Astrocyte (in vitro differentiated cells and primary cell): ENCODE measurements at regions not wholly inside any gene's neighbourhood (a gene's known extent, or its start where the extent isn't known, plus 50 kb on each side); places are given as distances from the start of the nearest gene placed in this dataset.

Experiments used
- DNase-seq: peaks from one replicate; pipeline ENCODE4 v3.0.0-alpha.2; 2010; ENCODE audit warnings: low read depth
- FAIRE-seq: peaks from 2 replicates; lab custom pipeline; 2011; peaks lifted over from hg19 to GRCh38; lab: Jason Lieb, UNC
- H2AFZ ChIP-seq: 2 replicates; pipeline ENCODE4 v1.6.0; 2012; ENCODE audit warnings: low read depth, low read length, inconsistent platforms
- H3K27ac ChIP-seq: 2 replicates; pipeline ENCODE4 v1.5.1; 2011; ENCODE audit warnings: low read depth, low read length, inconsistent platforms
- H3K27me3 ChIP-seq: 2 replicates; pipeline ENCODE4 v1.6.0; 2011; ENCODE audit warnings: low read length, inconsistent platforms; ENCODE audit not compliant: insufficient read depth
- H3K36me3 ChIP-seq: 2 replicates; pipeline ENCODE4 v1.5.1; 2011; ENCODE audit warnings: low read length, inconsistent platforms; ENCODE audit not compliant: insufficient read depth
- H3K4me1 ChIP-seq: 2 replicates; pipeline ENCODE4 v1.5.1; 2011; ENCODE audit warnings: low read length, inconsistent platforms; ENCODE audit not compliant: insufficient read depth
- H3K4me2 ChIP-seq: 2 replicates; pipeline ENCODE4 v1.6.0; 2012; ENCODE audit warnings: low read length, inconsistent platforms
- H3K4me3 ChIP-seq: 2 replicates; pipeline ENCODE4 v1.5.1; 2011; ENCODE audit warnings: low read depth, mild to moderate bottlenecking, low read length, inconsistent platforms; ENCODE audit not compliant: insufficient read depth
- H3K79me2 ChIP-seq: 2 replicates; pipeline ENCODE4 v1.6.0; 2012; ENCODE audit warnings: mild to moderate bottlenecking, low read length, inconsistent platforms; ENCODE audit not compliant: insufficient read depth
- H3K9ac ChIP-seq: 2 replicates; pipeline ENCODE4 v1.6.0; 2012; ENCODE audit warnings: mild to moderate bottlenecking, low read length, inconsistent platforms
- H3K9me3 ChIP-seq: 2 replicates; pipeline ENCODE4 v1.5.1; 2012; ENCODE audit warnings: low read depth, mild to moderate bottlenecking, low read length, inconsistent platforms; ENCODE audit not compliant: insufficient read depth
- H4K20me1 ChIP-seq: 2 replicates; pipeline ENCODE4 v1.6.0; 2012; ENCODE audit warnings: low read length, inconsistent platforms; ENCODE audit not compliant: insufficient read depth
- H3K27ac Mint-ChIP-seq: one replicate; pipeline ENCODE4 v1.8.0; 2021; ENCODE audit warnings: mild to moderate bottlenecking, mixed read lengths; ENCODE audit not compliant: unreplicated experiment
- H3K27me3 Mint-ChIP-seq: one replicate; pipeline ENCODE4 v1.8.0; 2021; ENCODE audit warnings: low read depth, mixed read lengths; ENCODE audit not compliant: unreplicated experiment
- H3K36me3 Mint-ChIP-seq: one replicate; pipeline ENCODE4 v1.8.0; 2021; ENCODE audit warnings: low read depth, mixed read lengths; ENCODE audit not compliant: unreplicated experiment
- H3K4me1 Mint-ChIP-seq: one replicate; pipeline ENCODE4 v1.8.0; 2021; ENCODE audit warnings: low read depth, mixed read lengths; ENCODE audit not compliant: unreplicated experiment
- H3K4me3 Mint-ChIP-seq: one replicate; pipeline ENCODE4 v1.8.0; 2021; ENCODE audit warnings: mild to moderate bottlenecking, moderate library complexity, mixed read lengths; ENCODE audit not compliant: unreplicated experiment
- H3K9me3 Mint-ChIP-seq: one replicate; pipeline ENCODE4 v1.8.0; 2021; ENCODE audit warnings: mild to moderate bottlenecking, mixed read lengths; ENCODE audit not compliant: unreplicated experiment
- EZH2 ChIP-seq: IDR thresholded peaks from 2 replicates; pipeline ENCODE4 v1.6.1; 2012; ENCODE audit warnings: mild to moderate bottlenecking, low read length, inconsistent platforms; ENCODE audit not compliant: insufficient read depth
- TF ChIP-seq, protein P1 (sequence below): IDR thresholded peaks from 2 replicates; pipeline ENCODE4 v1.5.1; 2011; ENCODE audit warnings: low read depth, mild to moderate bottlenecking, inconsistent platforms, low read length, moderate library complexity; ENCODE audit not compliant: insufficient read depth

DNA sequence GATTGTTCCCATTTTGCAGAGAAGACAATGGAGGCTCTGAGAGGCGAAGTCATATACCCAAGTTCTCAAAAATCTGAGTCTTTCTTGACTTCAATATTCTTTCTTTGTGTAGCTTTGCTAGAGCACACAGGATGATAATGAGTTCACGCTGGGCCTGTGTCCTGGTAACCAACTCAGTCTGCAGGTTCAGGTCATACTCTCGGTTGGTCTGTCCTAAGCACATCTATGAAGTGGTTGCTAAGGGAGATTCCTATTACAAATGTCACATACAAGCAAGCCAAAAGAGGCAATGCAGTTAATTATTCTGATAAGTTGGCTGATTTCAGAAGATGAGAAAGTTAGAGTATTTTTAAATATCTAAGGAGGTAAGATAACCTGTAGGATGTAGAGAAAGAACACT lies 481.0 kb downstream of the SOX6 start:
- no peak overlapping the region for H3K4me3 Mint-ChIP-seq
- H3K4me1 Mint-ChIP-seq = no peaks in the 10 kb centered on the region
- H3K9ac ChIP-seq = no peak overlapping the region
- no peak overlapping the region for H3K27ac ChIP-seq
- no peaks in the 10 kb centered on the region for H3K79me2 ChIP-seq
- no peak for TF ChIP-seq EZH2
- TF ChIP-seq, protein P1, sequence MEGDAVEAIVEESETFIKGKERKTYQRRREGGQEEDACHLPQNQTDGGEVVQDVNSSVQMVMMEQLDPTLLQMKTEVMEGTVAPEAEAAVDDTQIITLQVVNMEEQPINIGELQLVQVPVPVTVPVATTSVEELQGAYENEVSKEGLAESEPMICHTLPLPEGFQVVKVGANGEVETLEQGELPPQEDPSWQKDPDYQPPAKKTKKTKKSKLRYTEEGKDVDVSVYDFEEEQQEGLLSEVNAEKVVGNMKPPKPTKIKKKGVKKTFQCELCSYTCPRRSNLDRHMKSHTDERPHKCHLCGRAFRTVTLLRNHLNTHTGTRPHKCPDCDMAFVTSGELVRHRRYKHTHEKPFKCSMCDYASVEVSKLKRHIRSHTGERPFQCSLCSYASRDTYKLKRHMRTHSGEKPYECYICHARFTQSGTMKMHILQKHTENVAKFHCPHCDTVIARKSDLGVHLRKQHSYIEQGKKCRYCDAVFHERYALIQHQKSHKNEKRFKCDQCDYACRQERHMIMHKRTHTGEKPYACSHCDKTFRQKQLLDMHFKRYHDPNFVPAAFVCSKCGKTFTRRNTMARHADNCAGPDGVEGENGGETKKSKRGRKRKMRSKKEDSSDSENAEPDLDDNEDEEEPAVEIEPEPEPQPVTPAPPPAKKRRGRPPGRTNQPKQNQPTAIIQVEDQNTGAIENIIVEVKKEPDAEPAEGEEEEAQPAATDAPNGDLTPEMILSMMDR = no peak
- no peaks in the 10 kb centered on the region for H3K27me3 ChIP-seq
- no peaks in the 10 kb centered on the region for H3K9me3 ChIP-seq
- no peaks in the 10 kb centered on the region for H4K20me1 ChIP-seq
- no peak overlapping the region for H3K4me2 ChIP-seq
- H3K9me3 Mint-ChIP-seq = peaks cover 5% of the 10 kb centered on the region
- DNase-seq (no peak), FAIRE-seq (no peak)
- H2AFZ ChIP-seq = no peak overlapping the region
- peaks cover 3% of the 10 kb centered on the region for H3K36me3 Mint-ChIP-seq
- H3K4me3 ChIP-seq = no peak overlapping the region
- no peak overlapping the region for H3K27ac Mint-ChIP-seq
- no peaks in the 10 kb centered on the region for H3K36me3 ChIP-seq
- H3K27me3 Mint-ChIP-seq = peaks cover 12% of the 10 kb centered on the region
- no peaks in the 10 kb centered on the region for H3K4me1 ChIP-seq

DNA sequence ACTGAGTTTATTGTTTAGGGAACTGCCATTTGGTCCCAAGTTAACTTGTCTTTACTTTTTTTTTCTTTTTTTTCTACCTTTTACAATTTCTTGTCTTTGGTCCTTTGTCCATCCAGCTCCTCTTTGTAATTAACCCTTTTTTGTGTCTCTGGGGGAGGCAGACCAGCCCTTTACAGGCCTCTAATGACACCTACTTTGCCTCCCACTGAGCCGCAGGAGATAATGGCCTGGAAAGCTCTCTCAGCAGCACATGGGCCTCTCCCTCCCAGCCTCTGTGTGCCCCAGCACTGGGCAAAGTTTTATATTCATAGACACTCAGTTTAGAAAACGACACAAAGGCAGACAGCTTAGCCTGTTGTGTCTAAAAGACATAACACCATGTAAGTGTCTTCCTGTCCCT lies 480.4 kb downstream of the SOX6 start:
- TF ChIP-seq EZH2 = no peak
- Mint-ChIP-seq H3K9me3 (peaks cover 5% of the 10 kb centered on the region), H3K4me3 (no peak overlapping the region), H3K27ac (no peak overlapping the region), H3K27me3 (peaks cover 15% of the 10 kb centered on the region), H3K36me3 (peaks cover 3% of the 10 kb centered on the region), H3K4me1 (no peaks in the 10 kb centered on the region)
- Histone ChIP-seq H3K27me3 (no peaks in the 10 kb centered on the region), H3K9me3 (no peaks in the 10 kb centered on the region), H3K4me2 (no peak overlapping the region), H3K27ac (no peak overlapping the region), H3K9ac (no peak overlapping the region), H4K20me1 (no peaks in the 10 kb centered on the region), H3K4me3 (no peak overlapping the region), H3K36me3 (no peaks in the 10 kb centered on the region), H3K4me1 (no peaks in the 10 kb centered on the region), H2AFZ (no peak overlapping the region), H3K79me2 (no peaks in the 10 kb centered on the region)
- DNase-seq (no peak), FAIRE-seq (no peak)

DNA sequence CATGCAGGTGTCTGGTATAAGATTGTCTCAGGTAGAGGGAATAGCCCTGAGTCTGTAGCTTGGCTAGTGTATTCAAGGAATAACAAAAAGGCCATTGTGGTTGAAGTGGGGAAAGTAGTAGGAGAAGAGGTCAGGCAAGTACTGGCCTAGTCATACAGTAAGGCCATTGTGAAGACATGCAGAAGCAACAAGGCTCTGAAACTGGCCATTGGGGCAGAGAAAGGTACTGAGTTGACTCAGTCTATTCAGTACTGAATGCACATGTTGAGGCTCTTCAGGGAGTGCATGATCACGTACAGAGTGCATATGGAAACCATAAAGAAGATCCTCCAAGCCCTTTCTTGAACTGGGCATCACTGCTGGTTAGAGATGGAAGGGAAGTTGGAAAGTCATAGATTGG lies 477.6 kb downstream of the SOX6 start:
- no peak overlapping the region for H3K27ac Mint-ChIP-seq
- no peaks in the 10 kb centered on the region for H3K9me3 ChIP-seq
- DNase-seq = no peak
- H2AFZ ChIP-seq = no peak overlapping the region
- no peak for FAIRE-seq
- no peaks in the 10 kb centered on the region for H3K36me3 Mint-ChIP-seq
- H3K4me1 Mint-ChIP-seq = no peaks in the 10 kb centered on the region
- H3K27me3 Mint-ChIP-seq = peaks cover 21% of the 10 kb centered on the region
- H3K9me3 Mint-ChIP-seq = no peaks in the 10 kb centered on the region
- H3K27me3 ChIP-seq = no peaks in the 10 kb centered on the region
- no peak overlapping the region for H3K27ac ChIP-seq
- no peak overlapping the region for H3K4me3 Mint-ChIP-seq
- no peak overlapping the region for H3K4me2 ChIP-seq
- TF ChIP-seq, protein P1 = no peak
- no peak for TF ChIP-seq EZH2
- no peaks in the 10 kb centered on the region for H3K4me1 ChIP-seq
- no peaks in the 10 kb centered on the region for H4K20me1 ChIP-seq
- H3K4me3 ChIP-seq = no peak overlapping the region
- H3K79me2 ChIP-seq = no peaks in the 10 kb centered on the region
- no peak overlapping the region for H3K9ac ChIP-seq
- H3K36me3 ChIP-seq = no peaks in the 10 kb centered on the region
